Stimulated activated naive CD8-positive, alpha-beta T cell treated with anti-CD3 and anti-CD28 coated beads, Interleukin-15, amount 100 ng/mL, for 72 hours (primary cell): ENCODE measurements at regions not wholly inside any gene's neighbourhood (a gene's known extent, or its start where the extent isn't known, plus 50 kb on each side); places are given as distances from the start of the nearest gene placed in this dataset.

Experiments used
- ATAC-seq: fragments of 150-1000 bp; cut with Tn5 transposase; 2 replicates; pipeline ENCODE4 v1.10.0; 2021; ENCODE audit warnings: mild to moderate bottlenecking, moderate library complexity
- DNase-seq, 2 donors: peaks; one replicate each; pipeline ENCODE4 v3.0.0; 2021 to 2022
- H3K27ac Mint-ChIP-seq, 2 donors: one replicate each; pipeline ENCODE4 v1.8.0; 2022; ENCODE audit warnings: mild to moderate bottlenecking in 2 of 2, mixed read lengths in 2 of 2, moderate library complexity in 2 of 2
- H3K27me3 Mint-ChIP-seq: one replicate; pipeline ENCODE4 v1.8.0; 2022; ENCODE audit warnings: mixed read lengths
- H3K4me1 Mint-ChIP-seq: one replicate; pipeline ENCODE4 v1.8.0; 2022; ENCODE audit warnings: mild to moderate bottlenecking, mixed read lengths
- H3K4me3 Mint-ChIP-seq, 2 donors: one replicate each; pipeline ENCODE4 v1.8.0; 2022; ENCODE audit warnings: mild to moderate bottlenecking in 2 of 2, mixed read lengths in 2 of 2, moderate library complexity in 1 of 2
- H3K9me3 Mint-ChIP-seq, 2 donors: one replicate each; pipeline ENCODE4 v1.8.0; 2022; ENCODE audit warnings: mixed read lengths in 2 of 2

- H3K4me1 Mint-ChIP-seq, result no peaks in the 10 kb centered on the region
- no peaks in the 10 kb centered on the region for H3K27me3 Mint-ChIP-seq
- ATAC-seq (no peak), DNase-seq (no peak)
- H3K4me3 Mint-ChIP-seq, result no peak overlapping the region
- no peaks in the 10 kb centered on the region for H3K9me3 Mint-ChIP-seq
- H3K27ac Mint-ChIP-seq, result no peak overlapping the region
Measured at GRCh38 chr10:120641695-120642094, 184.7 kb downstream of the PLPP4 start.

GRCh38 chr10:120643351-120643750, 186.3 kb downstream of the PLPP4 start:
- H3K4me1 Mint-ChIP-seq, result no peaks in the 10 kb centered on the region
- H3K27me3 Mint-ChIP-seq, result no peaks in the 10 kb centered on the region
- ATAC-seq, result no peak
- H3K27ac Mint-ChIP-seq, result no peak overlapping the region
- no peak overlapping the region for H3K4me3 Mint-ChIP-seq
- H3K9me3 Mint-ChIP-seq, result no peaks in the 10 kb centered on the region
- no peak for DNase-seq

- H3K27ac Mint-ChIP-seq, result peak overlapping the region in 1 of 2 donors; percentile 94
- H3K4me3 Mint-ChIP-seq, result no peak overlapping the region
- no peaks in the 10 kb centered on the region for H3K27me3 Mint-ChIP-seq
- H3K4me1 Mint-ChIP-seq, result no peaks in the 10 kb centered on the region
- H3K9me3 Mint-ChIP-seq, result no peaks in the 10 kb centered on the region
- DNase-seq (no peak), ATAC-seq (no peak)
Measured at GRCh38 chr10:120644556-120645410, 187.8 kb downstream of the PLPP4 start.

GRCh38 chr10:120646159-120646732, 189.2 kb downstream of the PLPP4 start:
- no peaks in the 10 kb centered on the region for H3K4me1 Mint-ChIP-seq

GRCh38 chr10:120646738-120647456, 189.9 kb downstream of the PLPP4 start:
- Mint-ChIP-seq H3K4me3 (no peak overlapping the region), H3K9me3 (no peaks in the 10 kb centered on the region), H3K4me1 (no peaks in the 10 kb centered on the region), H3K27me3 (no peaks in the 10 kb centered on the region), H3K27ac (no peak overlapping the region)
- DNase-seq, result no peak
- ATAC-seq, result no peak

More at GRCh38 chr10:120646159-120646732, 189.2 kb downstream of the PLPP4 start:
- ATAC-seq, result no peak
- Mint-ChIP-seq H3K9me3 (no peaks in the 10 kb centered on the region), H3K27ac (no peak overlapping the region), H3K27me3 (no peaks in the 10 kb centered on the region), H3K4me3 (no peak overlapping the region)
- DNase-seq, result no peak

GRCh38 chr10:120650705-120651399, 193.8 kb downstream of the PLPP4 start:
- DNase-seq (no peak), ATAC-seq (no peak)
- Mint-ChIP-seq H3K27ac (no peak overlapping the region), H3K4me3 (no peak overlapping the region), H3K4me1 (no peaks in the 10 kb centered on the region), H3K9me3 (no peaks in the 10 kb centered on the region), H3K27me3 (no peaks in the 10 kb centered on the region)

- Mint-ChIP-seq H3K9me3 (no peaks in the 10 kb centered on the region), H3K27ac (no peak overlapping the region), H3K4me3 (no peak overlapping the region), H3K27me3 (no peaks in the 10 kb centered on the region), H3K4me1 (no peaks in the 10 kb centered on the region)
- no peak for DNase-seq
- ATAC-seq, result no peak
Measured at GRCh38 chr10:120656107-120656506, 195.1 kb upstream of the WDR11 start.

- ATAC-seq, result no peak
- Mint-ChIP-seq H3K4me1 (no peaks in the 10 kb centered on the region), H3K27ac (no peak overlapping the region), H3K27me3 (no peaks in the 10 kb centered on the region), H3K4me3 (no peak overlapping the region), H3K9me3 (no peaks in the 10 kb centered on the region)
- DNase-seq, result no peak
Measured at GRCh38 chr10:120657371-120657770, 193.8 kb upstream of the WDR11 start.

GRCh38 chr10:120658943-120659885, 191.9 kb upstream of the WDR11 start:
- ATAC-seq, result no peak
- Mint-ChIP-seq H3K4me1 (no peaks in the 10 kb centered on the region), H3K9me3 (no peaks in the 10 kb centered on the region), H3K27ac (no peak overlapping the region), H3K27me3 (no peaks in the 10 kb centered on the region), H3K4me3 (no peak overlapping the region)
- DNase-seq, result no peak

- no peak for DNase-seq
- no peaks in the 10 kb centered on the region for H3K9me3 Mint-ChIP-seq
- no peaks in the 10 kb centered on the region for H3K4me1 Mint-ChIP-seq
- H3K27ac Mint-ChIP-seq, result no peak overlapping the region
- H3K4me3 Mint-ChIP-seq, result no peak overlapping the region
- ATAC-seq, result no peak
- H3K27me3 Mint-ChIP-seq, result no peaks in the 10 kb centered on the region
Measured at GRCh38 chr10:120666308-120666707, 184.9 kb upstream of the WDR11 start.

- DNase-seq (no peak), ATAC-seq (no peak)
- H3K27me3 Mint-ChIP-seq, result no peaks in the 10 kb centered on the region
- no peak overlapping the region for H3K4me3 Mint-ChIP-seq
- H3K4me1 Mint-ChIP-seq, result no peaks in the 10 kb centered on the region
- H3K27ac Mint-ChIP-seq, result no peak overlapping the region
- H3K9me3 Mint-ChIP-seq, result peaks cover under 1 to 1% of the 10 kb centered on the region in 2 donors
Measured at GRCh38 chr10:120667276-120667675, 183.9 kb upstream of the WDR11 start.

GRCh38 chr10:120671491-120671890, 179.7 kb upstream of the WDR11 start:
- Mint-ChIP-seq H3K4me3 (no peak overlapping the region), H3K27me3 (no peaks in the 10 kb centered on the region), H3K27ac (no peak overlapping the region), H3K4me1 (no peaks in the 10 kb centered on the region), H3K9me3 (peaks cover 14 to 31% of the 10 kb centered on the region in 2 donors)
- DNase-seq, result no peak
- ATAC-seq, result no peak

GRCh38 chr10:120683454-120683853, 167.7 kb upstream of the WDR11 start:
- no peak overlapping the region for H3K27ac Mint-ChIP-seq
- DNase-seq (no peak), ATAC-seq (no peak)
- no peaks in the 10 kb centered on the region for H3K27me3 Mint-ChIP-seq
- H3K4me3 Mint-ChIP-seq, result no peak overlapping the region
- no peaks in the 10 kb centered on the region for H3K9me3 Mint-ChIP-seq
- no peaks in the 10 kb centered on the region for H3K4me1 Mint-ChIP-seq

GRCh38 chr10:120684226-120684625, 166.9 kb upstream of the WDR11 start:
- H3K27ac Mint-ChIP-seq, result no peak overlapping the region
- no peaks in the 10 kb centered on the region for H3K27me3 Mint-ChIP-seq
- no peak for ATAC-seq
- H3K4me3 Mint-ChIP-seq, result no peak overlapping the region
- no peaks in the 10 kb centered on the region for H3K4me1 Mint-ChIP-seq
- DNase-seq, result no peak
- no peaks in the 10 kb centered on the region for H3K9me3 Mint-ChIP-seq

- no peaks in the 10 kb centered on the region for H3K27me3 Mint-ChIP-seq
- no peaks in the 10 kb centered on the region for H3K9me3 Mint-ChIP-seq
- H3K4me3 Mint-ChIP-seq, result no peak overlapping the region
- DNase-seq, result no peak
- no peak overlapping the region for H3K27ac Mint-ChIP-seq
- H3K4me1 Mint-ChIP-seq, result no peaks in the 10 kb centered on the region
- no peak for ATAC-seq
Measured at GRCh38 chr10:120685136-120685535, 166.0 kb upstream of the WDR11 start.
